GM18951 (cell line): ENCODE measurements at regions not wholly inside any gene's neighbourhood (a gene's known extent, or its start where the extent isn't known, plus 50 kb on each side); places are given as distances from the start of the nearest gene placed in this dataset.

Experiments
- POLR2A ChIP-seq: IDR thresholded peaks from 4 replicates; pipeline ENCODE4 v1.6.1; 2011; ENCODE audit warnings: mild to moderate bottlenecking; ENCODE audit not compliant: insufficient read length, insufficient read depth; ENCODE audit errors: extremely low read depth
- in situ Hi-C: fragments of 300-500 bp; cut with MboI; formaldehyde crosslinking; loops from one replicate; pipeline ENCODE4 v1.12.0; 2022; ENCODE audit warnings: low sequenced_read_pairs, mixed read lengths, inconsistent platforms; ENCODE audit not compliant: unreplicated experiment

DNA sequence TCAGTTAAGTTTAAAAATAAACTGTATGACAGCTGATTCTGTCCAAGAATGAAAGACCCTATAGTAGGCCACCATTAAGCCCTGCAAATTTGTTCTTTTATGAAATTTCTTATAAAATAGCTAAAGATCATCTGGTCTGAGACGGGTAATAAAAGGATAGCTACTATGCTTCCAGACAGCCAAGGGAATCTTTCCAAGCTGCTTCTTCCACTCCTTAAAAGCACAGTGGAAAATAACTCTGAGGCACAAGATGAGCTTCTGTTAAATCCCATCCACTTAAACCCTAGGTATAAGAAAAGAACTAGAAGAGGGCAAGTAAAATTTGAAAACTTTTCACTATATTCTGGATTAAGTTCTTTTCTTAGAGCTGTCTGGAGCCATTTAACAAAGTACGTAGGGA lies 194.3 kb downstream of the CAPZA3 start:
- TF ChIP-seq POLR2A, result no peak
- in situ Hi-C loops, result no loop called here

DNA sequence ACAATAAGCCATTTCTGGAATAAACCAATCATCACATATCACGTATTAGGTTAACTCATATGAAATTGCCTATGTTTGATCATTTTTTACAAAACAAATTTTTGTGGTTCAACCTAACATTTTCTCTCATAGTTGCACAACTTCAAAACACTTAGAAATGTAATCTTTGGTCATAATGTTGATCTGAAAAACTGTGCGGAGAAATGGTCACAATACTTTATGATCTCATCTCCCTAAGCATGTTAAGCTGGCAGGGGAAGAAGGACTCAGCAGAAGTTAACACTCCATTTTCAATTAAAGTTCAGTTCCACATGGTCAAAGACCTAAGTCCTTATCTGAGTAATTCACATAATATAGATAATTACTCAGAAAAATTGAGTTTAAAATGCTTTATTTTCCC lies 194.8 kb downstream of the CAPZA3 start:
- in situ Hi-C loops, result no loop called here
- no peak for TF ChIP-seq POLR2A

DNA sequence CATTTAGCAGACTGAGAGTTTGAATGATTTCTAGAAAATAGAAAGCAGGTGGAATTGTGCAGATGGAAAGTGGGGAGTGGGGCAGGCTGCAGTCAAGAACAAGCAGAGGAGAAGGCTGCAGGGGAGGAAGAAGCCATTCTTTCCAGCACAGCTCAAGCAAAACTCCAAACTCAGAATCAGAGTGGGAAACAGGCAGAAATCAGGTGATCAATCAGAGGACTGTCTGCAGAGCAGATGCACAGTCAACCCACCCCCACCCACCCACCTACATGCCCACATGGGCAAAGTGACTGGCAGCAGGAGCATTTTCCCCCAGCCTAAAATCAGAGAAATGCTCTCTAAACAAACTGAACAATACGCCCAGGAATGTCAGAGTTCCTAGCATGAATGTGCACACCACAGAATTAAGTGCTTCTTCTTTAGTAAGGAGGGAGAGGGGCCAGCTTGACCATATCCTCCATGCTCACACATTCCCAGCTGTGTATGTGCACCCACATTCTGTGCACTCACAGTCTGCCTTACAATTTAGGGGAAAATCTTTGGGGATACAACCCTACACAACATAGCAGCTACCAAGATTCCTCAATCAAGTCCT lies 194.1 kb upstream of the PLEKHA5 start:
- no peak for TF ChIP-seq POLR2A
- in situ Hi-C loops, result no loop called here

DNA sequence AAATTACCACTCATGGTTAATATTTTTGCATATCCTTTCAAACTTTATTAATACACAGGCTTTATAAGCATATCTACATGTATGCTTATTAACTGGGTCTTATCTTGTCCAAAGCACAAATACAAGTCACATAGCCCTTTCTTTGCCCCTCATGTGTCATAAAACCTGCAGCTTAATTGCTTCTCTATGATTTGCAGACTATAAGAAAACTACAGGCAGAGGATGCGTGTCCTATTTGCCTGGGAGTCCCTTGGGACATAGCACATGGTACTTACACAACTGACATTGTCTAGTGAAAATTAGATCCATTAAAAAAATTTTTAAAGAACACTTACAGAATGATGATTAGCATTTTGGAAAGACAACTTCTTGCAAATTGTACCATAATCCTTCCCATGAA lies 190.5 kb upstream of the PLEKHA5 start:
- in situ Hi-C loops, result no loop called here
- no peak for TF ChIP-seq POLR2A

DNA sequence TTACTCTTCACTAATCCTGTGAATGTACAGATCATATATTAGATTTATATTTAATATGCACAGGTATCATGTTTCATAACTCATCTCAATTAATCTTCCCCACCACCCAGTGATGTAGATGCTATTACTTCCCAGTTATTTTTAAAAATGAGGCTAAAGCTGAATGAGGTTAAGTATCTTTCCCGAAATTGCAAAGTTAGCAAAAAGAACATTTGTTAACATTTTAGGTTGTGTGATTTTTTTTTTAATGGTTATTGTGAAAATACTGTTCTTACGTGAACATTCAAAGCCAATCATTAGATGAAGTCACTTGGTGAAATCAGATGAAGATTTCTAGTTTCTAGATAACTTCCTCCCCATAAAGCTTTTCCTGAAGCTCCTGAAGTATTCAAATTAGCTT lies 186.9 kb upstream of the PLEKHA5 start:
- in situ Hi-C loops, result no loop called here
- no peak for TF ChIP-seq POLR2A

DNA sequence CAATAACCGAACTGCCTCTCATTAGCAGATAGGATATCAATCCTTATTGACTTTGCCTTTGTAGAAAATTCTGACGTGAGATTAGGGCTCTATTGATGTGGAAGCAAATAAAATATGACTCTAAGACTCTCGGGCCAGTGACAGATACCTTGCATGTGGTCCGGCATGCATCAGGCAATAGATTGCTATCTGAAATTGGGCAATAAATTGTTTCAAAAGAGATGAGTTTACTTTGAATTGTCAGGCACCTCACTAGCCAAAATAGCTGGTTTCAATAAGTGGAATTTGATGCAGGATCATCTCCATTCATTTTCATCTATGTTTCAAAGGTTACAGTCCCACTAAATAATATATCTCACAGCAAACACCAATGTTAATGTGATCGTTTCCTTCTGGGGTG lies 186.3 kb upstream of the PLEKHA5 start:
- in situ Hi-C loops, result no loop called here
- TF ChIP-seq POLR2A, result no peak

DNA sequence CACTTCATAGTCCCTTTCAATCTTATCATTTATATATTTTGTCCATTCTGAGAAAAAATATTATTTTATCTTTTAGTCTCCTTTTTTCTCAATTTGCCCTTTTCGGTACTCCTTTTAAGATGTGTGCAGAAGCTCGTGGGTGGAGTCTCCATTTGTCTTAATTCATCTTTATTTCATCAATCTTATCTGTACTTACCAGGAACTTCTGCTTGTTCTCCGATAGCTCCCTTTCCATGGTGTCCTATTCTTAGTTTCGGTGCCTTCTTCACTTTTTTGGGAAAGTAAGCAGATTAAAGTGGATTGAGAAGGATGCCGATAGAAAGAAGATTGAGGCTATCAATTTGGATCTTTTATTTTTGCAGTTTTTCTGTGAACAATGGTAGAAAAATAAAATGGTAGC lies 183.4 kb upstream of the PLEKHA5 start:
- no peak for TF ChIP-seq POLR2A
- in situ Hi-C loops, result no loop called here

DNA sequence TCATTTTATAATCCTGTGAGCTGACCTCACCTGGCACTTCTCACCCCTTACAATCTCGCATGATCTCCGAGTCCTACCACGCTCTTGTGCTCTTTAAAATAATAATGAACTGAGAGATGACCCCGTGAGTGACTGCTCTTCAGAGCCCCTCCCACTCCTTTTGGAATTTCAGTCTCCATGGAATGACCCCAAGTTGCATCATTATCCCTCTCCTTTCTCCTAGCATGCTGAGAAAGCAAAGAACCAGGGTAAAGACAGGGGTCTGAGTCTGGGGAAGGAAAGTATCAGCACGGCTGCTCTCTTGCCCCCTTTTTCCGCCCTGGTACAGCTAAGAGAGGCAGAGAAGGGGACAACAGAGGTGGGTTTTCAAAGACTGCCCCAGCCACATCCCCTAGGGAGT lies 178.3 kb upstream of the PLEKHA5 start:
- in situ Hi-C loops, result no loop called here
- TF ChIP-seq POLR2A, result no peak

DNA sequence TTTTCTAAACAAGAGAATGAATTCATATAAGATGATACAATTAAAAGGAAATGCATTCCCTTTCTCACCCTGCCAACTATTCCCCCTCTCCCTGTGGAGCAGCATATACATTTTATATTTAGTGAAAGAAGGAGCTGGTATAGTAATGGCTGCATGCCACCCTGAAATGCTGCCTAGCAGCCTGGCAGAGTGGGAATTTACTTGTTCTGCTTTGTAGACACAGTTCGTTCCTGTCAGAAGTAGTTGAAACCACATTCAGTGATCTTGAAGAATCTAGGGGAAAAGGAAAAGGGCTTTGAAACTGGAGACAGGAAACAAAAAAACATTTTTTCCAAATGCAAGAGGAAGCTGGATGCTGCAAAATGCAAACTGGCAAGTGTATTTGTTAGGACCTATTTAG lies 176.0 kb upstream of the PLEKHA5 start:
- TF ChIP-seq POLR2A, result no peak

DNA sequence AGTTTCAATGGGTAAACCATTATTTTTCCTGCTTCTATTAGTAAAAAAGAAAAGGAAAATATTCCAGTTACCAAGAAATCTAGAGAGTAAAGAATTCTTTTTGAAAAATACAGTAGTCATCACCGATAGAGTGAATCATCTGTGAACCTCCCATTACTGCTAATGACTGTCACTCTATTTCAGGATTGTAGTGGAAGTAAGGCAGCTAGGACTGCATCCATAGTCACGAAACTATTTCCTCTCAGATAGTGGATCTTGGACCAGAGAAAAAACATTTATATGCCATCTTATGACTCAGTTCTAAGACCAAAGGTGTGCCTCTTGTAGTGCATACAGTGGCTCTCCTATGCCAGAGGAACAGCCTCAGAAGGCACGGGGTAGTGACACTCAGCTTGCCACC lies 173.9 kb upstream of the PLEKHA5 start:
- TF ChIP-seq POLR2A, result no peak
- in situ Hi-C loops, result no loop called here

More for the DNA sequence above, 176.0 kb upstream of the PLEKHA5 start:
- in situ Hi-C loops, result no loop called here

DNA sequence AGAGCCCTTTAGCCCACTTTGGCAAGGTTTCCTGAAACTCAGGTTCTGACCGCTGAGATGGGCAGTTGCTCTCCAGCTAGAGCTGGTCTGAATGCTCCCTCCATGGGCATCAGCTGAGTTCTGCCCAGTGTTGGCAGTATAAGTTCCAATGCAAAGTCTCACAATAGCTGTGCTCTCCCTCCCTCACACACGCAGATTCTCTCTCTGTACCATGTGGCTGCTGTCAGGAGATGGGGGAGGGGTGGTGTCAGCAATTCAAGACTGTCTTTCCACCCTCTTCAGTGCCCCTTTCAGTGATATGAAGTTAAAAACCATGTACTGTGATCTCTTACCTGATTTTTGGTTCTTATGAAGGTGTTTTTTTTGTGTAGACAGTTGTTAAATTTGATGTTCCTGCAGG lies 164.3 kb upstream of the PLEKHA5 start:
- in situ Hi-C loops, result no loop called here

DNA sequence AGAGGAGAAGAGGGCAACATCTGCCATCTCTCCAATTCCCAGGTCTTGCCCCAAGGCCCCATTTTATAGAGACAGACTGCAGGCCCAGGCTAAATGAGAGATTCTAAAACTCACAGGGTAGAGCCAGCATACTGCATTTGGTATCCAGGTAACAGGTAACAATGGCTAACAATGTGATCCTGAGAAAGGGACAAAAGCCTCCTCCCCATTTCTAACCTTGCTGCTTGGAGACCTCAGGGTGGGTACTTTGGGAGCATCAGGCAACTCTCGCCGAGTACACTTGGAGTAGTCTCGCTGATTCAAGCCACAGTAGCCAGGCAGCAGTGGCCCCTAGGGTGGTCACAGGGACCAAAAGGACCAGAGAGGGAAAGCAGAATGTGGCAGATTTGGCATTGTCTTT lies 162.6 kb upstream of the PLEKHA5 start:
- in situ Hi-C loops, result no loop called here
- no peak for TF ChIP-seq POLR2A

More for the DNA sequence above, 164.3 kb upstream of the PLEKHA5 start:
- no peak for TF ChIP-seq POLR2A

DNA sequence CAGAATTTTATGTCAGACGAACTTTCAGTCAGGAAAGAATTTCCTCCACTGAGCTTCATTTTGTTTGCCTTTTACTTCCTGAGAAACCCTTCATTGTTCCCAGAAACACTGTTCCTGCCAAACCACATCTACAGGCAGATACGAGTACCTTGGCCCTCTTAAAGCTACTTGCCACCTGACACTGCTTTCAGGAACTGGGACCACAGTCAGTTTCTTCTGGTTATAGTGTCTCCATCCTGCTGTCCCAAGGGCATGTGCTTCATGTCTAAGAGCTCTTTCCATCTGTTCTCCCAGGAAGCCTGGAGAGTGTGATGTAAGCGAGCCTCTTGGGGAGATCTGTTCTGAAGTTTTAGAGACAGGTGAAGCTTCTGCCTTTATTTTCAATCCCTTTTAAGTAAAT lies 161.7 kb upstream of the PLEKHA5 start:
- TF ChIP-seq POLR2A, result no peak
- in situ Hi-C loops, result no loop called here

DNA sequence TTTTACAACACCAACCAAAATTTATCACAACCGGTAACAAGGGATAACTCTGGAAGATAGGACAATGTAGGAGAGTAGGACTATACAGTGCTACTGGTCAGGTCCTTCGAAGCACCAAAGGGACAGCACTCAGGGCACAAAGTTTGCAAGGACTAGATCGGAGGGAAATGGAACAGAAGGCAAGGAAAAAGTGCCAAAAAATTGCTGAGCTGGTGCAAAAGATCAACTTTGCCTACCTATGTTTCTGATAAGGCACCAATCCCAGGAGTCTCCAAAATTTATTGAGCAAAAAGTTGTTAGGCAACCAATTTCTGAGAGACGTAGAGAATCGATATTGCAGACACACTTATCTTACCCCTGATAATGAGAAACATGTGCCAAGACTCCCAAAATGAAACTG lies 160.0 kb upstream of the PLEKHA5 start:
- in situ Hi-C loops, result no loop called here
- TF ChIP-seq POLR2A, result no peak

DNA sequence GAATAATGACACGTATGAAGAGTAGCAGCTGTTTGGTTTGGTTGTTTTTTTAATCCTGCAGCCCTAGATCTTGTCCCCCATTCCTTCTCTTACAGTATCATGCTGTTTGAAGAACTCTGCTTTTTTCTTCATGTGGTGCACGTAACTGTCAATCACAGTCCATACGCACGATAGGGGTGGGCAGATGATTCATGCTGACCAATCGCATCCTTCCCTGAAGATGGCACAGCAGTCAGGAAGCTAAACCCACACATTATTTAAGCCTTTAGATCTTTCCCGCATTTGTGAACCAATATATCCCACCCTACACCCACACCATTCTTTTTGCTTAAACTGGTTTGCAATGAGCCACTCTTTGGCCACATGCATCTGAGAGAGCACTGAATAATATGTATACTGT lies 158.9 kb upstream of the PLEKHA5 start:
- in situ Hi-C loops, result no loop called here
- no peak for TF ChIP-seq POLR2A
